NCI-H2227 (cell line): ENCODE measurements at regions not wholly inside any gene's neighbourhood (a gene's known extent, or its start where the extent isn't known, plus 50 kb on each side); places are given as distances from the start of the nearest gene placed in this dataset.

ENCODE experiments used
- DNase-seq: peaks from one replicate; lab custom pipeline; 2025; ENCODE audit not compliant: unreplicated experiment; lab: John Stamatoyannopoulos, UW

DNA sequence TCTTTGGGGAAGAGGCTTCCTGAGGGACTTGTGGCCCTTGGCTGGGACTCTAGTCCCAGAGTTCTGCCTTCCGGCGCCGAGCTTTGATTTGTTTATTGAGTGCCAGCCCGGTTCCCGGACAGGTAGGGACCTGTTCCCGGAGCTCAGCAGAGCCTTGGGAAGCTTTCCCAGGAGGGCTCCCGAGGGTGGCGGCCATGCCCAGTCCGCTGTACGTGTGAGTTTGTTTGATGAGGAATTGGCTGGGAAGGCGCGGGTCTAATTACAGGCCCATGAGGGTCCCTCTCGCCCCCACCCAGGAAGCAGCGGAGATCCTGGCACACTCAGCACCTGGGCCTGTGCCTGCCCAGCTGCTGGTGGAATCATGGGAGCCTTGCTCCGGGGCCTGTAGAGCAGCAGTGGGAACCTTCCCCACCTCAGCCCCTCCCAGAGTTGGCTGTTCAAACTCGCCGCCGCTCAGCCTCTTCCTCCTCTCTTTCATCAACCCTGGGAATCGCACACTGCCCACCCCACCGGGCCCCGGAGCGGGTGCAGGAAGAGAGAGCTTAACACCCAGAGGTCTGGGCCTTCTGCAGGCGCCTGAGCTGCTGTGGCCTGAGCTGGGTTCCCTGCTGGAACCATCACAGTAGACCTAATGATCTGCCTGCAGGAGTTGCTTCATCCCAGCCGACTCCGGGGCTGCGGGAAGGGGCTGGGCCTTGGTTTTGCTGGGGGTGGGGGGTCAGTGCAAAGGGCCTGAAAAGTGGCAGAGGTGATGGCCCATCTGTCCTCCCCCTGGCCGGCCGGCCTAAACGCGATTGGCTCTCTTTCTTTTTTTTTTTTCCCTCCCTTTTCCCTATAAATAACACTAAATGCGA is 313.7 kb downstream of the SEC14L1 start:
- no peak for DNase-seq

DNA sequence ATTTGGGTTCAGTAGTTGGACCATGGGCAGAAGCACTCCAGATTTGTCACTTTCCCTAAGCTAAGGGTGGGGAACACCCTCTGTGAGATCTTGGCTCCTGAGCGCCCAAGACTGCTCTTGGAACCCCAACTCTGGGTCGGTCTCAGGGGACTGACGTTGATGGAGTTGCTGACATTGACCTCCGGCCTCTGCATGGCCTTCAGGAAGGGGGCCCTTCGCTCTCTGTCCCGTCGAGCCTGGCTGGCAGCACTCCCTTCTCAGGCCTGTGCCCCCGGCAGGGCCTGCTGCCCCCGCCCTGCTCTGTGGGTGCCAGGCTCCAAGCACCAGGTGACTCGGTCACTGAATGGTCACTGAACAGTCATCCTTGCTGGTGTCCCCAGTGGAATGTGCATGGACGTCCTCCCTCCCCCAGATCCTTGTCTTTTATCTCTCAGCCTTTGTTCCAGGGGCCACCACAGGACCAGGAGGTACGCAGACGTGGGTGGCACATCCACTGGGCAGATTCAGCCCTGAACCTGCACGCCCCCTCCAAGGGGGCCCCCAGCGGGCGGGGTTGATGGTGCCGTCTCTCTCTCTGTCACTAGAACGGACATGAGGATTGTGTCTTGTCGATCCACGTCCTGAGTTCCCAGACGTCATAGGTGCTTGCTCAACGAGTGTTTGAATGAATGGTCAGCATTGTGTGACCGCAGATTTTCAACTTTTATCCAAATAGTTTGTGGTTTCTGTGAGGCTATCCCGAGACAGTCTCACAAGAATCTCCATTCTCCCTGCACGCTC is 314.5 kb downstream of the SEC14L1 start:
- DNase-seq = no peak

- no peak for DNase-seq
Observed at GRCh38 chr17:77455891-77456260, 315.1 kb downstream of the SEC14L1 start.

GRCh38 chr17:77456271-77456950 is 315.6 kb downstream of the SEC14L1 start:
- no peak for DNase-seq

DNA sequence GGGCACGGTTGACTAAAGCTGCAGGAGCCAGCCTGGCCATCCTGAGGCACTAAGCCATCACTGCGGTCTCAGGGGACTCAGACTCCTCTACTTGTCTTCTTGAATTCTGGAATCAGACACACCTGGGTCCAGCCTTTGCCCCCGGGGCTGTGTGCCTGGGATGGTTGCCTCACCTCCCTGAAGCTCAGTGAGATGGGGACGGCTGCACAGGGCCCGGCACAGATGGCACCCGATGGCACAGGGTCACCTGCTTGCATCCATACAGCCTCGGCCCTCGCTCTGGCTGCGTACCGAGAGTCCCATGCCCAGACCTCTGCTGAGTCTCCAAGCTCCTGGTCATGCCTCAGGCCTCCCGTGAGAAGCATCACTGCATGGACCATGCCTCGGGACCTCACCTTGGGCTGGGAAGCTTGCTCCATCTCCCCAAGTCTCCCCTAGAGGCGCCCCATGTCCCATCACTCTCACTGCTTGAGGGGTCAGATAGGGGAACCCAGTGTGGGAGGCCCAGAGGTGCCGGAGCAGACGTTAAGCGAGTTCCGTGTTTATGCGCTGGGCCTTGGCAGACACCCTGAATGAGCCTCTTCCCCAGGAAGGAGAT is 316.3 kb downstream of the SEC14L1 start:
- no peak for DNase-seq

GRCh38 chr17:77457572-77458201 is 316.9 kb downstream of the SEC14L1 start:
- no peak for DNase-seq

DNA sequence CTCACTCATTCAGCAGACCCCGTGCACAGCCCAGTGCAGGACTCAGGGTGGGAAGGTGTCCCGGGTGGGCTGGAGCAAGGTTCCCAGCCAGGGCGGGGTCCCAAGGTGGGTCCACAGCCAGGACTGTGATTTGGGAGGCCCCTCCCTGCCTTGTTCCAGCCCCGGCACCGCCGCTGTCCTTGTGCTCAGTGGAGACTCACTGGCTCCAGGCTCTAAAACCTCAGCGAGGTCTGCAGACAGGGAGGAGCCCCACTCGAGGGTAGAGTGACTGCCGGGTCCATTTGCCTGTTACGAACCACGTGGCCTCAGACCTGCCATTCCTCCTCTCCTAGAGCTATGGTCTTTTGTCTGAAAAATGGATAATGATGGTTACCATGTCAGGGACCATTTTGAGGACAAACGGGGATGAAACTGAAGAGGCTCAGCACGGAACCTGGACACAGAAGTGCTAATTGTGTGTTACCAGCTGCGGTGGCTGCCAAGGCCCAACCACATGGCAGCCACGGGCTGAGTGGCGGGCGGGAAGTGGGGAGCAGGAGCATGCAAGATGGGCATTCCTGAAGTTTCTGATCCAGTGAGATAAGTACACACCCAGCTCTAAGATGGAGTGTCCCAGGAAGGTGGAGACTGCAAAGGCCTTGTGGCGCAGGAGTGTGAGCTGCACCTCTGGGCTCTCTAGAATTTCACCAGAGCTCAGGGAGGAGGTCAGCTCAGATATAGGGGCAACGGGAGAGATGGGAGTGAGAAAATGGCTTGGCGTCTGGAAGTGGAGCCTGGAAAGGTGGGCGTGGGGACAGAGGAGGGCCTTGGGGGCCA is 317.6 kb downstream of the SEC14L1 start:
- peak; percentile 27 for DNase-seq

- DNase-seq = no peak
Observed at GRCh38 chr17:77459018-77459755, 318.4 kb downstream of the SEC14L1 start.

DNA sequence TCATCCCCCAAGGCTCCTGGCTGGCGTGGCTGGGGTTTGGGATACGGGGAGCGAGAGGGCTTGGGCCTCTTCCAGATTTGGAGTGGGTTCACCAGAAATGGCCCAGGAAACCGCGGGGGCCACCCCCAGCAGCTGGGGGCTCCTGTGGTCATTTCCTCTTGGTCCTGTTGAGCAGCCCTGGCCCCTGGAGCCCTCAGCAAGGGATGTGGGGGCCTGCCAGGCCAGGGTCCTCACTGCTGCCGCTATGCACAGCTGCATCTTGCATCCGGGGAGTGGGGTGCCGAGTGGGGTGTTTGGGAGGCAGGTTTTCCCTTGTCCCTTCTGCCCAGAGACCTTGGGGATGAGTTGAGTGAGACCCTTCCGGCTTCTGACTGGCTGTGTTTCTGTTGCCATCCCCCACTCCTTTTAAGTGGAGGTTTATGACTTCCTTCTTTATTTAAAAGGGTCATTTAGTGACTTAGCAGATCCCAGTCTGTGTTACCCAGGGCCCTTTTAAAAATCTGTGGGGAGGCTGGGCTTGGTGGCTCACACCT is 319.8 kb downstream of the SEC14L1 start:
- DNase-seq = no peak

- no peak for DNase-seq
Observed at GRCh38 chr17:77461277-77462057, 320.7 kb downstream of the SEC14L1 start.

DNA sequence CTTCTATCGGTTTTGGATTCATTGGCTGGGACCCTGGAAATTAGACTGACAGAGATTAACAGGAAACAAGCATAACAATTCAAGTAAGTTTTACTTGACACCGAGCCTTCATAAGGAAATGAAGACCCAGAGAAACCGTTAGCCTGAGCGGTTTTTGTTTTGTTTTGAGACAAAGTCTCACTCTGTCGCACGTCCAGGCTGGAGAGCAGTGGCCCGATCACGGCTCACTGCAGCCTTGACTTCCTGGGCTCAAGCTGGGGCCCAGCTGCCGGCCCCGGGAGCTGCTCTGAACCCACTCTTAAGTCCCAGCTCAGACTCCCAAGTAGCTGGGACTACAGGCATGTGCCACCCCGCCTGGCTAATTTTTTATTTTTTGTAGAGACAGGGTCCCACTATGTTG is 321.3 kb downstream of the SEC14L1 start:
- DNase-seq = no peak

GRCh38 chr17:77462553-77463497 is 322.1 kb downstream of the SEC14L1 start:
- no peak for DNase-seq

- no peak for DNase-seq
Observed at GRCh38 chr17:77464988-77465357, 324.2 kb downstream of the SEC14L1 start.

DNA sequence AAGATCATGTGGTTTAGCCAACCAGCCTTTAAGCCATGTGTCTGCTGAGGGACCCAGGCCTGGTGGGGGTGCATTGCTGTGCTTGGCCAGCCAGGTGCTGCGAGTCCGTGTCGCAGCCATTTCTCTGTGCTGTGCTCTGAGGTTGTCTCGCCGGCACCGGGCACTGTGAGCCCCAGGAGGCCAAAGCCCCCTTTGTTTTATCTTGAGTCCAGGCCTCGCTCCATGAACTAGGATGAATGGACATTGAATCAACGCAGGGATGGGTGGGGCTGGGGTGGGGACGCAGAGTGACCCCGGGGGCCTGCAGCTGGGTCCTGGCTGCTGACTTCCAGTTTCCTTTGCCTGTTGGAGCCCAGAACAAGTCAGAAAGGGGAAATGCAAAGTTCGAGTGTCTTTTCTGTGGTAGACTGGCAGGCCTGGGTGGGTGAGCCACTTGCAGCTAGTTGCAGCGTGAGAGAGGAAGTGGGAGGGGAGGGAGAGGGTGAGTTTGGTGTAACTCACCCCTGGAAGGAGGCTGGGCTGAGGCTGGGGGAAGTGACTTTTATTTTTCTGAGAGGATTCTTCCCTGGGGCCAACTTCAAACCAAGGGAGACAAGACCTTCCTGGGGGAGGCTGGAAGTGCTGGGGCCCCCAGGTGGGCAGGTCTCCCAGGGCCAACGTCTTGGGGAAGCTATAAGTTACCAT is 324.7 kb downstream of the SEC14L1 start:
- no peak for DNase-seq

- peak; percentile 68 for DNase-seq
Observed at GRCh38 chr17:77466140-77466539, 325.4 kb downstream of the SEC14L1 start.

DNA sequence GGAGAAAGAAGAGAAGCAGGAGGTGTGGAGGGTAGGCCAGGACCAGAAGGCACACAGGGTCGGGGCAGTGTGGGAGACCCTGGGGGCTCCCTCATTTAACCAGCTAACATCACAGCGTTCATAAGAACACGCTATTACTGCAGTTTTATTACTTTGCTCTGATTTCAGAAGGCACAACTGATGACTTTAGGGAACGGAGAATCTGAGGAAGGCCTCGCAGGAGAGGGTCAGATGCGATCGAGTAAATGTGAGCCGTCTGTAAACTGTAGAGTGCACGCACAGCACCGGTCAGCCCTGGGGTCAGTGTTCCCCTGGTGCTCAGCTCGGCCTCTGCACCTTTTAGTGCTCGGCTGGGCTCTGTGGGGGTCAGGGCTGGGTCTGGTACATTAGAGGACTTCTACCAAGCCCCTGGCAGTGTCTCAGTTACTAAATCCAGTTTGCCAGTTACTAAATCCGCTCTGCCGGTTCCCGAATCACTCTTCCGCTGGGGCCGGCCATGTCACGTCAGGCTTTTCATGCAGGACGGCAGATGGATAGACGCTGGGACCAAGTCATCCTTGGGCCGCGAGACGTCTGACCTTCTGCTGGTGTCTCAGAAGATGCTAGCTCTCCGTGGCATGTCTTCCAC is 325.9 kb downstream of the SEC14L1 start:
- DNase-seq = no peak
